NB4 (cell line): ENCODE measurements at regions not wholly inside any gene's neighbourhood (a gene's known extent, or its start where the extent isn't known, plus 50 kb on each side); places are given as distances from the start of the nearest gene placed in this dataset.

Source experiments
- DNase-seq: peaks from one replicate; pipeline ENCODE4 v3.0.0; 2010; ENCODE audit warnings: low read depth
- H3K4me3 ChIP-seq: one replicate; pipeline ENCODE4 v1.5.1; 2011; ENCODE audit warnings: mild to moderate bottlenecking, low read depth, low read length, moderate library complexity
- CTCF ChIP-seq: IDR thresholded peaks from one replicate; pipeline ENCODE4 v1.5.1; 2012; ENCODE audit warnings: low read depth, low read length
- MAX ChIP-seq: IDR thresholded peaks from 2 replicates; pipeline ENCODE4 v1.6.1; 2011; ENCODE audit warnings: low read depth, low read length
- MYC ChIP-seq: IDR thresholded peaks from 2 replicates; pipeline ENCODE4 v1.6.1; 2011; ENCODE audit warnings: low read depth, low read length
- POLR2A ChIP-seq: IDR thresholded peaks from 2 replicates; pipeline ENCODE4 v1.6.1; 2011; ENCODE audit warnings: mild to moderate bottlenecking; ENCODE audit not compliant: insufficient read length; ENCODE audit errors: extremely low read depth

DNA sequence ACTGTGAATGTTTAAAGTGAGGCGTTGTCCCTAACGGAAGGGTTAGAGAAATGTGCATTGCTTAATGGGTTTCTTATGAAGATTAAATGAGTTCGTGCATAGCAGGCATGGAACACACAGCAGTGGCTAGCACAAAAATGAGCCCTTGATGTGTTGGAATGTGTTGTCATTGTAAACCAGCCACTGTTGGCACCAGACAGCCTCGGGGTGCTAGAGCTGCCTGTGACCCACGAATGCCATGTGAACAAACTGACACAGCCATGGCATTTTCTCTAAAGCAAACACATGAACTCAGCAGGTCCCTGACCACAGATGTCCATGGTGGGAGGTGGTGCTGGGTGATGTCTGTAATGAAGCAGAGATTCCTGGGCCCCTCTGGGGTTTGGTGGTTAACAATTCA, 111.1 kb upstream of the DPP6 start:
- H3K4me3 ChIP-seq = no peak overlapping the region
- TF ChIP-seq MAX = no peak
- TF ChIP-seq MYC = no peak
- TF ChIP-seq CTCF = no peak
- no peak for TF ChIP-seq POLR2A
- DNase-seq = no peak

- DNase-seq = no peak
- TF ChIP-seq MAX (no peak), CTCF (no peak), MYC (no peak), POLR2A (no peak)
- no peak overlapping the region for H3K4me3 ChIP-seq
Observed at GRCh38 chr7:153942036-153942435, 110.2 kb upstream of the DPP6 start.

GRCh38 chr7:153943457-153943856, 108.7 kb upstream of the DPP6 start:
- H3K4me3 ChIP-seq = no peak overlapping the region
- TF ChIP-seq MAX (no peak), CTCF (no peak), MYC (no peak), POLR2A (no peak)
- DNase-seq = no peak

DNA sequence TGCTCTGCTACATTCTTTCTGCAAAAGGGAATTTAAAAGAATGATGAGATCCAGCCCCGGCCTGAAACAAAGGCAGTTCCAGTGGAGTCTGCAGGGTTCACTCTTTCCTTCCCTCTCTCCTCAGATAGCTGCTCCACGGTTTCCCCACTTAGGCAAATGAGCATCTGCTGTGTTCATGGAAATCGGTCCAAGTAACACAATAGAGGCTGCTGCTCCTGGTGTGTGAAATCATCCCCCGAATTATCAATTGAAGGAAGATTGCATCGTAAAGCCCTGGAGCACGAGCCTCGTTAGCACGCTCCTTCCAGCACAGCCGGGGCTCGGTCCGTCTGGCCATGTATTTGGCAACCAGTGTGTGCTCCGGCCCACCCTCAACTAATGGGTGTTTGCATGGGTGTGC, 108.3 kb upstream of the DPP6 start:
- TF ChIP-seq MAX (no peak), CTCF (no peak), MYC (no peak), POLR2A (no peak)
- no peak overlapping the region for H3K4me3 ChIP-seq
- DNase-seq = no peak

DNA sequence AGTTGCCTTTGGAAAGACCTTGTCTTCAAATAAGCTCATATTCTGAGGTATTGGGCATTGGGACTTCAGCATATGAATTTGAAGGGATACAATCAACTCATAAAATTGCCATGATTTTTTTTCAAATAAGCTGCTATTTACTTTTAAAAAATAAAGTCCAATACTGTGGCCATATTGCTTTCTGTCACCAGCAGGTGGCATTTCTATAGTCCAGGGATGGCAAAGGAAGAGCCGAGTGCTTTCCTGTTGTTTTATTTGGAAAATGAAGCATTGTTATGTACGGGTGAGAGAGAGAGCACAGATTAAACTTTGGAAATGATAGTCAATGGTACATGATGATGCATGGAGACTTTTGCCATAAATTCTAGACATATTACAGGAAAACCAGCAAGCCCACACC, 104.1 kb upstream of the DPP6 start:
- TF ChIP-seq POLR2A (no peak), CTCF (peak; percentile 7)
- H3K4me3 ChIP-seq = no peak overlapping the region

DNA sequence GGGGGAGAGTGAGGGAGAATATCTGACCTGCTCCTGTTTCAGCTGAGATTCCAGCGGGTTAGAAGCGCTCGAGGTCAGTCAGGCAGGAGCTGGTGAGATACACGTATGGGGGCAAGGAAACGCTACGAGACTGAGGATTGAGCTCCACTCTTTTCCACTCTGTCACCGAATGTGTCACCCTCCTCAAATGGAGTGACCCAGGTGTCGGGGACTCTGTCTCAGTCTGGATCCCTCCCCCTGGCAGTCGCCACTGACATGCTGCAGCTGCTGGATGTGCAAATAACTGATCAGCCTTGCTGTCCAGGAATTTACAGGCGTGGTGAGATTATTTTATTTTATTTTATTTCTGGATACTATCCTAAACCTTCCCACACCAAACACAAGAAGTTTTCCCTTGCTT, 100.9 kb upstream of the DPP6 start:
- no peak for TF ChIP-seq MAX
- TF ChIP-seq MYC = no peak
- TF ChIP-seq CTCF = no peak
- no peak for TF ChIP-seq POLR2A
- DNase-seq = no peak
- H3K4me3 ChIP-seq = no peak overlapping the region

More for the DNA sequence above, 104.1 kb upstream of the DPP6 start:
- DNase-seq = no peak
